ENCODE measurements at regions not wholly inside any gene's neighbourhood (a gene's known extent, or its start where the extent isn't known, plus 50 kb on each side); places are given as distances from the start of the nearest gene placed in this dataset.

DNA sequence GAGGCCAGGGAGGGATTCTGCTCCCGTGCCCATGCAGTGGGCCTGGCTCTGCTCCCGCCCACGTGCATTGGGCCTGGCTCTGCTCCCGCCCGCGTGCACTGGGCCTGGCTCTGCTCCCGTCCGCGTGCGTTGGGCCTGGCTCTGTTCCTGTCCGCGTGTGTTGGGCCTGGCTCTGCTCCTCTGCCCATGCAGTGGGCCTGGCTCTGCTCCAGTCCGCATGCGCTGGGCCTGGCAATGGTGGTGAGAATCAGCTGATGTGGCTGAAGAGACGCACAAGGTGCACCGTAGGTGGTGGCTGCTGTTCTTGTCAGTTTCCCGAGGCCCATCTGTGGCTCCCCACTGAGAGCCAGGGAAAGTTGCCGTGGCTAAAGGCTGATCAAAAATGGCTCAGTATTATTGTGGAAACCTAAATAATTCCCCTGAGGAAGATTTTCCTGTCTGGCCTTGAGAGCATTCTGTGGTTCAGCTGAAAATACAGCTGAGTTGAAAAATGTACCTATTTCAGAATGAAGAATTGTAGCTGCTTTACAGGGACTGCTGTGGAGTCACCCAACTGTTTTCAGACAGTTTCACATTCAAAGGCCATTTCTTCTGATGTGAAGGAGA is 572.4 kb downstream of the GLRX3 start:
- CTCF ChIA-PET = no interaction called here
- POLR2A ChIA-PET = no interaction called here
- no peaks in the 10 kb centered on the region for H3K9me3 ChIP-seq (ENCODE audit: control insufficient read depth, insufficient read depth, low read depth, low read length)
- in situ Hi-C loops (cut with HindIII; ENCODE audit: low pct_unique_long_range_greater_than_20kb, low sequenced_read_pairs) = no loop called here
- DNase-seq (ENCODE audit: low read depth, low spot score) = no peak
- no peak for ATAC-seq
- H3K27ac ChIP-seq (ENCODE audit: low read length) = no peak overlapping the region
- peaks cover 2% of the 10 kb centered on the region for H3K27me3 ChIP-seq (ENCODE audit: control insufficient read depth, insufficient read depth, low read length)
- no peak overlapping the region for H3K4me3 ChIP-seq (ENCODE audit: low read depth in 2 of 2, low read length in 2 of 2)
- TF ChIP-seq, protein P1, sequence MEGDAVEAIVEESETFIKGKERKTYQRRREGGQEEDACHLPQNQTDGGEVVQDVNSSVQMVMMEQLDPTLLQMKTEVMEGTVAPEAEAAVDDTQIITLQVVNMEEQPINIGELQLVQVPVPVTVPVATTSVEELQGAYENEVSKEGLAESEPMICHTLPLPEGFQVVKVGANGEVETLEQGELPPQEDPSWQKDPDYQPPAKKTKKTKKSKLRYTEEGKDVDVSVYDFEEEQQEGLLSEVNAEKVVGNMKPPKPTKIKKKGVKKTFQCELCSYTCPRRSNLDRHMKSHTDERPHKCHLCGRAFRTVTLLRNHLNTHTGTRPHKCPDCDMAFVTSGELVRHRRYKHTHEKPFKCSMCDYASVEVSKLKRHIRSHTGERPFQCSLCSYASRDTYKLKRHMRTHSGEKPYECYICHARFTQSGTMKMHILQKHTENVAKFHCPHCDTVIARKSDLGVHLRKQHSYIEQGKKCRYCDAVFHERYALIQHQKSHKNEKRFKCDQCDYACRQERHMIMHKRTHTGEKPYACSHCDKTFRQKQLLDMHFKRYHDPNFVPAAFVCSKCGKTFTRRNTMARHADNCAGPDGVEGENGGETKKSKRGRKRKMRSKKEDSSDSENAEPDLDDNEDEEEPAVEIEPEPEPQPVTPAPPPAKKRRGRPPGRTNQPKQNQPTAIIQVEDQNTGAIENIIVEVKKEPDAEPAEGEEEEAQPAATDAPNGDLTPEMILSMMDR (IDR thresholded peaks at IDR 0.05) = no peak
- no peak for TF ChIP-seq POLR2AphosphoS5 (IDR thresholded peaks at IDR 0.05; ENCODE audit: low read depth, low read length)
- TF ChIP-seq TCF7L2 (IDR thresholded peaks at IDR 0.05; ENCODE audit: low read depth, low read length) = no peak
- no peak for TF ChIP-seq SIN3A (IDR thresholded peaks at IDR 0.05; ENCODE audit: borderline replicate concordance, insufficient read depth, low read depth, low read length)
- TF ChIP-seq, protein P2, sequence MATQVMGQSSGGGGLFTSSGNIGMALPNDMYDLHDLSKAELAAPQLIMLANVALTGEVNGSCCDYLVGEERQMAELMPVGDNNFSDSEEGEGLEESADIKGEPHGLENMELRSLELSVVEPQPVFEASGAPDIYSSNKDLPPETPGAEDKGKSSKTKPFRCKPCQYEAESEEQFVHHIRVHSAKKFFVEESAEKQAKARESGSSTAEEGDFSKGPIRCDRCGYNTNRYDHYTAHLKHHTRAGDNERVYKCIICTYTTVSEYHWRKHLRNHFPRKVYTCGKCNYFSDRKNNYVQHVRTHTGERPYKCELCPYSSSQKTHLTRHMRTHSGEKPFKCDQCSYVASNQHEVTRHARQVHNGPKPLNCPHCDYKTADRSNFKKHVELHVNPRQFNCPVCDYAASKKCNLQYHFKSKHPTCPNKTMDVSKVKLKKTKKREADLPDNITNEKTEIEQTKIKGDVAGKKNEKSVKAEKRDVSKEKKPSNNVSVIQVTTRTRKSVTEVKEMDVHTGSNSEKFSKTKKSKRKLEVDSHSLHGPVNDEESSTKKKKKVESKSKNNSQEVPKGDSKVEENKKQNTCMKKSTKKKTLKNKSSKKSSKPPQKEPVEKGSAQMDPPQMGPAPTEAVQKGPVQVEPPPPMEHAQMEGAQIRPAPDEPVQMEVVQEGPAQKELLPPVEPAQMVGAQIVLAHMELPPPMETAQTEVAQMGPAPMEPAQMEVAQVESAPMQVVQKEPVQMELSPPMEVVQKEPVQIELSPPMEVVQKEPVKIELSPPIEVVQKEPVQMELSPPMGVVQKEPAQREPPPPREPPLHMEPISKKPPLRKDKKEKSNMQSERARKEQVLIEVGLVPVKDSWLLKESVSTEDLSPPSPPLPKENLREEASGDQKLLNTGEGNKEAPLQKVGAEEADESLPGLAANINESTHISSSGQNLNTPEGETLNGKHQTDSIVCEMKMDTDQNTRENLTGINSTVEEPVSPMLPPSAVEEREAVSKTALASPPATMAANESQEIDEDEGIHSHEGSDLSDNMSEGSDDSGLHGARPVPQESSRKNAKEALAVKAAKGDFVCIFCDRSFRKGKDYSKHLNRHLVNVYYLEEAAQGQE (IDR thresholded peaks at IDR 0.05; ENCODE audit: insufficient read depth in 1 of 2, low read depth in 2 of 2, low read length in 1 of 2) = no peak
- no TSS peak for BruUV-seq (replicated peaks)
- intact Hi-C loops (cut with micrococcal nuclease; ENCODE audit: unreplicated experiment) = no loop called here
- H3K4me1 ChIP-seq (ENCODE audit: control insufficient read depth, insufficient read depth, low read length) = no peaks in the 10 kb centered on the region
- no peaks in the 10 kb centered on the region for H3K36me3 ChIP-seq (ENCODE audit: control insufficient read depth, insufficient read depth, low read length)

DNA sequence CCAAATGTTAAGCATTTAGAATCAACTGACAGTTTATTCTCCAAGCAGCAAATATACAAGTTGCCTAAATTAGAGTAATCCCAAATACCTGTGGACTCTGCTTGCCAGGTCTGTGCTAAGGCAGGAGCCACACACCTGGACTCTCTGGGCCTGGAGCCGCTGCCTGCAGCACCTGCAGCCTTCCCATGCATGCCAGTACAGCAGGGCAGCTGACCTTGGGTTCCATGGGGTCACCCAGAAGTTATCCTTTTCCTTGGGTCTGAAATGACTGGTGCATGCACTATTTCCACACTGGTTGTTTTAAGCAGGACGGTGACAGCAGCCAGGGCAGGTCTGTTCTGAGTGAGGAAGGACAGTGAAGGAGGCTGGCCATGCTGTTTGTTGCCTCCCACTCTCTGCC is 573.2 kb downstream of the GLRX3 start:
- no peaks in the 10 kb centered on the region for H3K36me3 ChIP-seq (ENCODE audit: control insufficient read depth, insufficient read depth, low read length)
- ATAC-seq = no peak
- TF ChIP-seq POLR2AphosphoS5 (IDR thresholded peaks at IDR 0.05; ENCODE audit: low read depth, low read length) (no peak), SIN3A (IDR thresholded peaks at IDR 0.05; ENCODE audit: borderline replicate concordance, insufficient read depth, low read depth, low read length) (no peak), TCF7L2 (IDR thresholded peaks at IDR 0.05; ENCODE audit: low read depth, low read length) (no peak)
- TF ChIP-seq, protein P1 (IDR thresholded peaks at IDR 0.05) = no peak
- TF ChIP-seq, protein P2 (IDR thresholded peaks at IDR 0.05; ENCODE audit: insufficient read depth in 1 of 2, low read depth in 2 of 2, low read length in 1 of 2) = no peak
- no TSS peak for BruUV-seq (replicated peaks)
- H3K27ac ChIP-seq (ENCODE audit: low read length) = no peak overlapping the region
- DNase-seq (ENCODE audit: low read depth, low spot score) = no peak
- POLR2A ChIA-PET = no interaction called here
- no peaks in the 10 kb centered on the region for H3K9me3 ChIP-seq (ENCODE audit: control insufficient read depth, insufficient read depth, low read depth, low read length)
- in situ Hi-C loops (cut with HindIII; ENCODE audit: low pct_unique_long_range_greater_than_20kb, low sequenced_read_pairs) = no loop called here
- H3K4me1 ChIP-seq (ENCODE audit: control insufficient read depth, insufficient read depth, low read length) = no peaks in the 10 kb centered on the region
- H3K27me3 ChIP-seq (ENCODE audit: control insufficient read depth, insufficient read depth, low read length) = peaks cover 2% of the 10 kb centered on the region
- H3K4me3 ChIP-seq (ENCODE audit: low read depth in 2 of 2, low read length in 2 of 2) = no peak overlapping the region
- CTCF ChIA-PET = no interaction called here
- intact Hi-C loops (cut with micrococcal nuclease; ENCODE audit: unreplicated experiment) = no loop called here
